Adrenal gland (tissue), 5 donors: ENCODE measurements at regions not wholly inside any gene's neighbourhood (a gene's known extent, or its start where the extent isn't known, plus 50 kb on each side); places are given as distances from the start of the nearest gene placed in this dataset.

ENCODE experiments used
- CTCF ChIP-seq, 6 experiments: fragments of 450-650 bp in 4 of 6; fragments of 200-600 bp in 2 of 6; sonication (generic) in 1 of 6; IDR thresholded peaks; 1 replicate in 5 of 6; 2 replicates in 1 of 6; pipeline versions ENCODE4 v1.5.1 to v1.8.0; 2016 to 2021; ENCODE audit warnings: antibody characterized with exemption in 6 of 6, mild to moderate bottlenecking in 2 of 6, moderate library complexity in 1 of 6
- POLR2A ChIP-seq, 2 donors: fragments of 450-650 bp; IDR thresholded peaks; one replicate each; pipeline ENCODE4 v1.6.1; 2017; ENCODE audit warnings: antibody characterized with exemption in 2 of 2, mild to moderate bottlenecking in 2 of 2, moderate library complexity in 1 of 2
- donor health status: DM: no; HTN: no; CAD: no.

GRCh38 chr7:132641238-132641637, 65.0 kb upstream of the PLXNA4 start:
- TF ChIP-seq CTCF (IDR thresholded peaks at IDR 0.05) (no peak), POLR2A (IDR thresholded peaks at IDR 0.05) (no peak)
